HEK293 (cell line): ENCODE measurements at regions not wholly inside any gene's neighbourhood (a gene's known extent, or its start where the extent isn't known, plus 50 kb on each side); places are given as distances from the start of the nearest gene placed in this dataset.

Experiments used
- CTCF ChIP-seq: fragments of 450-650 bp; formaldehyde crosslinking; IDR thresholded peaks from 2 replicates; pipeline ENCODE4 v1.5.1; 2016; ENCODE audit warnings: missing biosample characterization, missing genetic modification characterization
- FEZF1 ChIP-seq: fragments of 450-650 bp; formaldehyde crosslinking; IDR thresholded peaks from 2 replicates; pipeline ENCODE4 v1.5.1; 2016; ENCODE audit warnings: missing biosample characterization, missing genetic modification characterization
- ZNF155 ChIP-seq: fragments of 450-650 bp; formaldehyde crosslinking; IDR thresholded peaks from 2 replicates; pipeline ENCODE4 v1.5.1; 2016; ENCODE audit warnings: missing biosample characterization, missing genetic modification characterization

GRCh38 chr3:177795216-177795615, 597.9 kb upstream of the TBL1XR1 start:
- no peak for TF ChIP-seq ZNF155 (tag by site-specific recombination)
- TF ChIP-seq CTCF (tag by site-specific recombination) = no peak
- TF ChIP-seq FEZF1 (tag by site-specific recombination) = no peak
